GM19240 (cell line): ENCODE measurements at regions not wholly inside any gene's neighbourhood (a gene's known extent, or its start where the extent isn't known, plus 50 kb on each side); places are given as distances from the start of the nearest gene placed in this dataset.
A peak's percentile ranks its signal among the peaks of the same experiment; 100 is the strongest.

Source experiments
- DNase-seq: peaks from one replicate; pipeline ENCODE4 v3.0.0; 2011; ENCODE audit warnings: low spot score; ENCODE audit not compliant: insufficient read length

- DNase-seq = no peak
Observed at GRCh38 chr13:40070357-40070756, 414.9 kb downstream of the COG6 start.

- no peak for DNase-seq
Observed at GRCh38 chr13:40072663-40073120, 417.2 kb downstream of the COG6 start.

GRCh38 chr13:40074338-40074737 lies 418.9 kb downstream of the COG6 start:
- DNase-seq = no peak

GRCh38 chr13:40075281-40075680 lies 419.8 kb downstream of the COG6 start:
- DNase-seq = no peak

GRCh38 chr13:40076765-40077362 lies 421.4 kb downstream of the COG6 start:
- no peak for DNase-seq

GRCh38 chr13:40077396-40078027 lies 422.1 kb downstream of the COG6 start:
- no peak for DNase-seq

GRCh38 chr13:40079721-40080120 lies 424.3 kb downstream of the COG6 start:
- no peak for DNase-seq

GRCh38 chr13:40080676-40081075 lies 425.2 kb downstream of the COG6 start:
- DNase-seq = no peak

- no peak for DNase-seq
Observed at GRCh38 chr13:40082639-40083038, 427.2 kb downstream of the COG6 start.

GRCh38 chr13:40083841-40084240 lies 428.4 kb downstream of the COG6 start:
- no peak for DNase-seq

- DNase-seq = no peak
Observed at GRCh38 chr13:40084934-40085333, 429.5 kb downstream of the COG6 start.

- no peak for DNase-seq
Observed at GRCh38 chr13:40087091-40088002, 431.9 kb downstream of the COG6 start.

- no peak for DNase-seq
Observed at GRCh38 chr13:40094056-40094455, 438.6 kb downstream of the COG6 start.

GRCh38 chr13:40095695-40096356 lies 440.4 kb downstream of the COG6 start:
- no peak for DNase-seq

- DNase-seq = no peak
Observed at GRCh38 chr13:40096357-40096901, 441.0 kb downstream of the COG6 start.

- DNase-seq = no peak
Observed at GRCh38 chr13:40098246-40098645, 442.8 kb downstream of the COG6 start.

- DNase-seq = peak; percentile 11
Observed at GRCh38 chr13:40101708-40102359, 446.4 kb downstream of the COG6 start.

- no peak for DNase-seq
Observed at GRCh38 chr13:40102360-40102727, 446.9 kb downstream of the COG6 start.

GRCh38 chr13:40102854-40103253 lies 447.4 kb downstream of the COG6 start:
- DNase-seq = no peak

GRCh38 chr13:40103864-40104263 lies 448.4 kb downstream of the COG6 start:
- no peak for DNase-seq

GRCh38 chr13:40105231-40105630 lies 449.8 kb downstream of the COG6 start:
- no peak for DNase-seq
